ENCODE measurements at regions not wholly inside any gene's neighbourhood (a gene's known extent, or its start where the extent isn't known, plus 50 kb on each side); places are given as distances from the start of the nearest gene placed in this dataset.

DNA sequence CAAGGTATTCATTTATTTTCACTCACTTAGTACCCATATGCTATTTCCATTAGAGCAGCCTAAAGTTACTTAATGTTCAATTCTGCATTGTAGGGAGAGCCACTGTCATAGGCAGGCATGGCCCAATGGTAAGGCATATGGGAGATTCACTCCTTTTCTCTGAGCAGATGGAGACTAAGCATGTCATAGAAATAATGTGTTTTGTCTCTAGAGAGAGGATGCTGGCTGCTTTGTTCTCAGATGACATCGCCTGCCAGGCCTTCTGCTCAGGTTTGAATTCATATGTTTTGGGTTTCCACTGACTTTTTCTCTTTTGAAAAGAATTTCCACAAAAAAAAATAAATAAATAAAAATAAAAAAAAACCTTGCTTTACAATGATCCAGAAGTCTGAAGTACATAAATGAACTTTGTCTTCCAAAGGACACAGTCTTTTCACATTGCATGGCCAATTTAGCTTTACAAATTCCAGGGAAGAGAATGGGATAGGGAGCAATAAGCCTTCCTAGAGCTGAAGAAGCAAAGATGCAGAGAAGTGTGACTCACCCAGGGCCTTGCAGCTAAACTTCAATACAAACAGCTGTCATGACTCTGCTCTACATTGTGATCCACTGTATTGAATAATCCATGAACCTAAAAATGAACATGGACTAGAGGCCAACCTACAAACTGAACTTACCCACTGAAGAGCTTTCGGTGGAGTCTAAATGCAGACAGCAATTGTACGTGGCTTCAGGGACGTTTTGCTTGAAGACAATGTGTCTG, 422.5 kb downstream of the CMPK2 start:
- TF ChIP-seq REST (IDR thresholded peaks at IDR 0.05; ENCODE audit: insufficient read depth in 1 of 2, low read depth in 2 of 2, low read length in 2 of 2) (no peak), POLR2AphosphoS5 (IDR thresholded peaks at IDR 0.05; ENCODE audit: low read depth, low read length) (no peak), SIN3A (IDR thresholded peaks at IDR 0.05; ENCODE audit: borderline replicate concordance, insufficient read depth, low read length) (no peak), FOXP2 (optimal IDR thresholded peaks at IDR 0.05; ENCODE audit: borderline replicate concordance, extremely low read depth, extremely low read length, insufficient read depth) (no peak), TAF1 (IDR thresholded peaks at IDR 0.05; ENCODE audit: borderline replicate concordance, insufficient read depth, low read length) (no peak)

All from PFSK-1 (cell line).